CD8-positive, alpha-beta memory T cell (primary cell): ENCODE measurements at regions not wholly inside any gene's neighbourhood (a gene's known extent, or its start where the extent isn't known, plus 50 kb on each side); places are given as distances from the start of the nearest gene placed in this dataset.
"Not testable (repeated sequence)": the region's sequence is repeated elsewhere in the genome, so short reads cannot be mapped to it uniquely, and the experiment has no call there.

Experiments used
- CTCF ChIA-PET: fragments of 350-600 bp; sonication (Branson Sonifier 250); formaldehyde crosslinking; loops from one replicate; lab custom pipeline; 2021; ENCODE audit warnings: antibody characterized with exemption; lab: Charles Lee
- POLR2A ChIA-PET: fragments of 350-600 bp; sonication (Branson Sonifier 250); formaldehyde crosslinking; loops from one replicate; lab custom pipeline; 2021; ENCODE audit warnings: antibody characterized with exemption; lab: Charles Lee
- DNase-seq, 5 donors: peaks; one replicate each; pipeline versions ENCODE4 v3.0.0 to v3.0.0-alpha.2; 2020 to 2022; ENCODE audit warnings: mixed read lengths in 1 of 5
- H3K27ac ChIP-seq: one replicate; pipeline ENCODE4 v1.7.0; 2013; ENCODE audit warnings: low read depth, mild to moderate bottlenecking, low read length, moderate library complexity
- H3K27me3 ChIP-seq: 2 replicates; pipeline ENCODE4 v1.7.0; 2013; ENCODE audit warnings: low read length, mild to moderate bottlenecking; ENCODE audit not compliant: insufficient read depth, poor library complexity, severe bottlenecking
- H3K36me3 ChIP-seq: 2 replicates; pipeline ENCODE4 v1.7.0; 2013; ENCODE audit warnings: mild to moderate bottlenecking, low read length, moderate library complexity; ENCODE audit not compliant: insufficient read depth
- H3K4me1 ChIP-seq: 2 replicates; pipeline ENCODE4 v1.7.0; 2013; ENCODE audit warnings: mild to moderate bottlenecking, low read length, moderate library complexity; ENCODE audit not compliant: insufficient read depth
- H3K4me3 ChIP-seq: 2 replicates; pipeline ENCODE4 v1.7.0; 2013; ENCODE audit warnings: mild to moderate bottlenecking, low read length
- H3K9me3 ChIP-seq: 2 replicates; pipeline ENCODE4 v1.7.0; 2013; ENCODE audit warnings: mild to moderate bottlenecking, low read length
- H3K27ac Mint-ChIP-seq, 8 donors: one replicate each; pipeline ENCODE4 v1.8.0; 2020 to 2021; ENCODE audit warnings: mixed read lengths in 8 of 8, mild to moderate bottlenecking in 6 of 8, inconsistent platforms in 3 of 8, moderate library complexity in 3 of 8
- H3K27me3 Mint-ChIP-seq, 2 donors: one replicate each; pipeline ENCODE4 v1.8.0; 2020 to 2021; ENCODE audit warnings: mixed read lengths in 2 of 2, mild to moderate bottlenecking in 1 of 2, moderate library complexity in 1 of 2
- H3K36me3 Mint-ChIP-seq, 3 donors: one replicate each; pipeline ENCODE4 v1.8.0; 2020 to 2021; ENCODE audit warnings: mixed read lengths in 3 of 3, inconsistent platforms in 1 of 3, mild to moderate bottlenecking in 1 of 3
- H3K4me1 Mint-ChIP-seq, 3 donors: one replicate each; pipeline ENCODE4 v1.8.0; 2020 to 2021; ENCODE audit warnings: mixed read lengths in 3 of 3, inconsistent platforms in 1 of 3, mild to moderate bottlenecking in 1 of 3
- H3K4me3 Mint-ChIP-seq, 7 donors: one replicate each; pipeline ENCODE4 v1.8.0; 2020 to 2021; ENCODE audit warnings: mixed read lengths in 7 of 7, mild to moderate bottlenecking in 6 of 7, moderate library complexity in 4 of 7, inconsistent platforms in 2 of 7
- H3K9me3 Mint-ChIP-seq, 5 donors: one replicate each; pipeline ENCODE4 v1.8.0; 2020 to 2022; ENCODE audit warnings: mixed read lengths in 5 of 5, mild to moderate bottlenecking in 3 of 5, moderate library complexity in 2 of 5, inconsistent platforms in 1 of 5

DNA sequence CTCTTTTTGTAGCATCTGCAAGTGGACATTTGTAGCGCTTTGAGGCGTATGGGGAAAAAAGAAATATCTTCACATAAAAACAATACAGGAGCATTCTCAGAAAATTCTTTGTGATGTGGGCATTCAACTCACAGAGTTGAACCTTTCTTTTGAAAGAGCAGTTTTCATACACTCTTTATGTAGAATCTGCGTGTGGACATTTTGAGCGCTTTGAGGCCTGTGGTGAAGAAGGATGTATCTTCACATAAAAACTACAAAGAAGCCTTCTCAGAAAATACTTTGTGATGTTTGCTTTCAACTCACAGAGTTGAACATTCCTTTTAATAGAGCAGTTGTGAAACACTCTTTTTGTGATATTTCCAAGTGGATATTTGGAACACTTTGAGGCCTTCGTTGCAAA lies 598.4 kb upstream of the ZNF337 start:
- H3K4me1 ChIP-seq = peaks cover 24% of the 10 kb centered on the region
- Mint-ChIP-seq H3K27ac (no peak overlapping the region), H3K9me3 (peaks cover 0 to 5% (median 0%) of the 10 kb centered on the region in 5 donors), H3K4me3 (no peak overlapping the region), H3K36me3 (peaks cover 0 to 5% (median 0%) of the 10 kb centered on the region in 3 donors), H3K4me1 (no peaks in the 10 kb centered on the region), H3K27me3 (no peaks in the 10 kb centered on the region)
- no peaks in the 10 kb centered on the region for H3K9me3 ChIP-seq
- no peak overlapping the region for H3K27ac ChIP-seq
- no peaks in the 10 kb centered on the region for H3K36me3 ChIP-seq
- no peak overlapping the region for H3K4me3 ChIP-seq
- POLR2A ChIA-PET = no interaction called here
- DNase-seq = no peak
- CTCF ChIA-PET = no interaction called here
- no peaks in the 10 kb centered on the region for H3K27me3 ChIP-seq

DNA sequence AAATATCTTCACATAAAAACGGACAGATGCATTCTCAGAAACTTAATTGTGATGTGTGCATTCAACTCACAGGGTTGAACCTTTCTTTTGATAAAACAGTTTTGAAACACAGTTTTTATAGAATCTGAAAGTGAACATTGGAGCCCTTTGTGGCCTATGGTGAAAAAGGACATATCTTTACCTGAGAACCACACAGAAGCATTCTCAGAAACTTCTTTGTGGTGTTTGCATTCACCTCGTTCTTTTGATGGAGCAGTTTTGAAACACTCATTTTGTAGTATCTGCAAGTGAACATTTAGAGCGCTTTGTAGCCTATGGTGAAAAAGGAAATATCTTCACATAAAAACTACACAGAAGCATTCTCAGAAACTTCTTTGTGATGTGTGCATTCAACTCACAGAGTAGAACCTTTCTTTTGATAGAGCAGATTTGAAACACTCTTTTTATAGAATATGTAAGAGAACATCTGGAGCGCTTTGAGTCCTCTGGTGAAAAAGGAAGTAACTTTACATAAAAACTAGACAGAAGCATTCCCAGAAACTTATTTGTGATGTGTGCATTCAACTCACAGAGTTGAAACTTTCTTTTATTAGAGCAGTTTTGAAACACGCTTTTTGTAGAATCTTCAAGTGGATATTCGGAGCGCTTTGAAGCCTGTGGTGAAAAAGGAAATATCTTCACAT lies 591.9 kb upstream of the ZNF337 start:
- H3K9me3 ChIP-seq, CTCF ChIA-PET, H3K4me3 Mint-ChIP-seq, H3K27me3 ChIP-seq, H3K9me3 Mint-ChIP-seq, H3K27me3 Mint-ChIP-seq, H3K36me3 Mint-ChIP-seq, H3K27ac ChIP-seq, DNase-seq, POLR2A ChIA-PET, H3K36me3 ChIP-seq: not testable (repeated sequence)
- Histone ChIP-seq H3K4me1 (peaks cover 29% of the 10 kb centered on the region), H3K4me3 (peak overlapping the region; percentile 20)
- H3K4me1 Mint-ChIP-seq = peaks cover 0 to 14% (median 4%) of the 10 kb centered on the region in 3 donors
- H3K27ac Mint-ChIP-seq = peak overlapping the region in 2 of 8 donors; percentile 21 to 29

DNA sequence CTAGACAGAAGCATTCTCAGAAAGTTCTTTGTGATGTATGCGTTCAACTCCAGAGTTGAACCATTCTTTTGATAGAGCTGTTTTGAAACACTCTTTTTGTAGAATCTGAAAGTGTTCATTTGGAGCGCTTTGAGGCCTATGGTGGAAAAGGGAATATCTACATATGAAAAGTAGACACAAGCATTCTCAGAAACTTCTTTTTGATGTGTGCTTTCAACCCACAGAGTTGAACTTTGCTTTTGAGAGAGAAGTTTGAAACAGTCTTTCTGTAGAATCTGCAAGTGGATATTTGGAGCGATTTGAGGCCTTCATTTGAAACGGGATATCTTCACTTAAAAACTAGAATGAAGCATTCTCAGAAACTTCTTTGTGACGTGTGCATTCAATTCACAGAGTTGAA lies 582.6 kb upstream of the ZNF337 start:
- no peak for DNase-seq
- Histone ChIP-seq H3K4me3 (no peak overlapping the region), H3K36me3 (no peaks in the 10 kb centered on the region), H3K9me3 (no peaks in the 10 kb centered on the region), H3K4me1 (peaks cover 39% of the 10 kb centered on the region), H3K27me3 (no peaks in the 10 kb centered on the region), H3K27ac (no peak overlapping the region)
- H3K36me3 Mint-ChIP-seq = no peaks in the 10 kb centered on the region
- H3K27ac Mint-ChIP-seq = peak overlapping the region in 2 of 8 donors; percentile 26 to 46
- POLR2A ChIA-PET = no interaction called here
- peaks cover 0 to 23% (median 3%) of the 10 kb centered on the region in 3 donors for H3K4me1 Mint-ChIP-seq
- no peak overlapping the region for H3K4me3 Mint-ChIP-seq
- CTCF ChIA-PET = no interaction called here
- H3K27me3 Mint-ChIP-seq = no peaks in the 10 kb centered on the region
- no peaks in the 10 kb centered on the region for H3K9me3 Mint-ChIP-seq

DNA sequence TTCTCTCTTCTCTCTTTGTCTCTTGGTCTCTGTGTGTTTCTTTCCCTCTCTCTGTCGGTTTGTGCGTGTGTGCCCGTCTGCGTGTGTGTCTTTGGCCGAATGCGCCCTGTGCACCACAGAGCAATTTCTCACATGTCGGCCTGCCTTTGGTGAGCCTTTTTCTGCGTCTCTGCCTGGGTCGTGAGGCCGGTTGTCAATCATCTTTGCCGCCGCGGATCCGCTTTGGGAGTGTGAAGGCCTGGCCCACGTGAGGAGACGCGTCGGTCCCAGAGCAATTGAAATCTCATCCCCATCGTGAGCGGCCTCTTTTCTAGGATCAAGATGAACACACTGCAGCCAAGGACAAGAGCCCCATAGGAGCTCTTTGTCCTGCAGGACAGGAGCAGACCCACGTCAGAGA lies 580.7 kb upstream of the ZNF337 start:
- H3K27me3 ChIP-seq = no peaks in the 10 kb centered on the region
- peaks cover 31% of the 10 kb centered on the region for H3K4me1 ChIP-seq
- no peaks in the 10 kb centered on the region for H3K36me3 ChIP-seq
- POLR2A ChIA-PET = no interaction called here
- no peaks in the 10 kb centered on the region for H3K9me3 Mint-ChIP-seq
- peaks cover 0 to 16% (median 3%) of the 10 kb centered on the region in 3 donors for H3K4me1 Mint-ChIP-seq
- H3K4me3 Mint-ChIP-seq = no peak overlapping the region
- H3K4me3 ChIP-seq = no peak overlapping the region
- no peaks in the 10 kb centered on the region for H3K36me3 Mint-ChIP-seq
- no peak overlapping the region for H3K27ac Mint-ChIP-seq
- DNase-seq = no peak
- H3K9me3 ChIP-seq = no peaks in the 10 kb centered on the region
- no peak overlapping the region for H3K27ac ChIP-seq
- CTCF ChIA-PET = no interaction called here
- H3K27me3 Mint-ChIP-seq = no peaks in the 10 kb centered on the region

DNA sequence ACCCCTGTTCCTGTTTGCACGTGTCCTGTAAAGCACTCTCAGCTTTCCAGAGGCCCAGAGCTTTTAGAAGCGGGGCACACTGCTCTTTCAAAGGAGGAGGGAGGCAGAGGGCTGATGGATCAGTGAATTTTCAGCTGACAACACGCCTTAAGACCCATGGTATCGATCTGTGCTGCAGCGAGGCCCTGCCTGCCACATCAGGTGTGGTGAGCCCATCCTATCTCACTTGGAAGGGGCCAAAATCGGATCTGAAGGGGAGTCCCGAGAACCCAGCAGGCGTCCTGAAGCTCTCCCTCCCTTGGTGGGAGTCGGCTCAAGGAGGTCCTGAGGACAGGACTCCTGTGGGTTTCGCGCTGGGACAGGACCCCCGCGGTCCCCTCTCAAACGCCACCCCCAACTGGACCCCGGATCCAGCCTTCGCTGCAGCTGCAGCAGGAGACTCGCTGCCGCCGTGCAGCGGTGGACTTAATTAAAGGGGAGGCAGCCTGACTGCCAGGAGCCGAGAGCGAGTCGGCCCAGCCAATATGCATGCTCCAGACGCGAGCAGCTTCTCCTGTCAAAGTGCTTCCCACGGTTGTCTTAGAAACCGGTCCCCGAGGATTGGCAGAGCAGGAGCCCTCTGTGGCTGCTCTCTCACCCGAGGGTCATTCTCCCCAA lies 580.0 kb upstream of the ZNF337 start:
- Histone ChIP-seq H3K4me1 (peaks cover 24% of the 10 kb centered on the region), H3K27me3 (no peaks in the 10 kb centered on the region), H3K36me3 (no peaks in the 10 kb centered on the region), H3K4me3 (no peak overlapping the region), H3K9me3 (no peaks in the 10 kb centered on the region), H3K27ac (no peak overlapping the region)
- Mint-ChIP-seq H3K27me3 (no peaks in the 10 kb centered on the region), H3K36me3 (no peaks in the 10 kb centered on the region), H3K27ac (no peak overlapping the region), H3K4me3 (peak overlapping the region in 1 of 7 donors; percentile 36), H3K4me1 (peaks cover 0 to 11% (median 3%) of the 10 kb centered on the region in 3 donors), H3K9me3 (no peaks in the 10 kb centered on the region)
- POLR2A ChIA-PET = no interaction called here
- peak in 1 of 5 donors; percentile 41 for DNase-seq
- CTCF ChIA-PET = no interaction called here

DNA sequence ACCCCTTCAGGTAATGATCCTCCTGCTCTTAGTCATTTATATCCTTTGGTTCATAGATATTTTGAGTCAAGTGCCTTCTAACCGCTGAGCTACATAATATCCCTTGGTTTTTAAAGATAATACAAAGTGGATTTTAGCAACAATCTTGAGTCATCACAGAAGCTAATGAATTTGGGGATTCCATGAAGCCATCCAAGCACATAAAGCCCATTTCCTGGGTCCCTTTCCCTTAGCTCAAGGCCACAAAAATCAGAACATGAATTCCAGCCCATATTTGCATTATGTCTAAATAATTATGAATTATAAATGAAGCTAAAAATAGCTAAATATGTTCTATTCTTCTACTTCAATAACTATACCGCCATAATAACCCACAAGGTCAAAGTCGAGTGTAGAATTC lies 572.1 kb upstream of the ZNF337 start:
- H3K9me3 Mint-ChIP-seq, H3K9me3 ChIP-seq, H3K4me1 Mint-ChIP-seq, H3K4me3 ChIP-seq, DNase-seq, H3K27me3 ChIP-seq, H3K4me3 Mint-ChIP-seq, H3K27ac ChIP-seq, CTCF ChIA-PET, H3K27me3 Mint-ChIP-seq, H3K4me1 ChIP-seq, POLR2A ChIA-PET, H3K36me3 Mint-ChIP-seq, H3K36me3 ChIP-seq, H3K27ac Mint-ChIP-seq: not testable (repeated sequence)

DNA sequence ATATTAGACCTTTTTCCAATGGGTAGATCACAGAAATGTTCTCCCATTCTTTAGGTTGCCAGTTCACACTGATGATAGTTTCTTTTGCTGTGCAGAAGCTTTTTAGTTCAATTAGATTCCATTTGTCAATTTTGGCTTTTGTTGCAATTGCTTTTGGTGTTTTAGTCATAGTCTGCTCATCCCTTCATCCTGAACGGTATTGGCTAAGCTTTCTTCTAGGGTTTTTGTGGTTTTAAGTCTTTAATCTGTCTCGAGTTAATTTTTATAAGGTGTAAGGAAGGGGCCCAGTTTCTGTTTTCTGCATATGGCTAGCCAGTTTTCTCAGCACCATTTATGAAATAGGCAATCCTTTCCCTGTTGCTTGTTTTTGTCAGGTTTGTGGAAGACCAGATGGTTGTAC lies 564.3 kb upstream of the ZNF337 start:
- H3K9me3 ChIP-seq, H3K27ac Mint-ChIP-seq, H3K4me1 Mint-ChIP-seq, POLR2A ChIA-PET, H3K36me3 ChIP-seq, H3K27me3 ChIP-seq, DNase-seq, CTCF ChIA-PET, H3K4me3 ChIP-seq, H3K4me3 Mint-ChIP-seq, H3K36me3 Mint-ChIP-seq, H3K27ac ChIP-seq, H3K4me1 ChIP-seq, H3K27me3 Mint-ChIP-seq: not testable (repeated sequence)
- H3K9me3 Mint-ChIP-seq = peaks cover 0 to 14% (median 3%) of the 10 kb centered on the region in 5 donors

DNA sequence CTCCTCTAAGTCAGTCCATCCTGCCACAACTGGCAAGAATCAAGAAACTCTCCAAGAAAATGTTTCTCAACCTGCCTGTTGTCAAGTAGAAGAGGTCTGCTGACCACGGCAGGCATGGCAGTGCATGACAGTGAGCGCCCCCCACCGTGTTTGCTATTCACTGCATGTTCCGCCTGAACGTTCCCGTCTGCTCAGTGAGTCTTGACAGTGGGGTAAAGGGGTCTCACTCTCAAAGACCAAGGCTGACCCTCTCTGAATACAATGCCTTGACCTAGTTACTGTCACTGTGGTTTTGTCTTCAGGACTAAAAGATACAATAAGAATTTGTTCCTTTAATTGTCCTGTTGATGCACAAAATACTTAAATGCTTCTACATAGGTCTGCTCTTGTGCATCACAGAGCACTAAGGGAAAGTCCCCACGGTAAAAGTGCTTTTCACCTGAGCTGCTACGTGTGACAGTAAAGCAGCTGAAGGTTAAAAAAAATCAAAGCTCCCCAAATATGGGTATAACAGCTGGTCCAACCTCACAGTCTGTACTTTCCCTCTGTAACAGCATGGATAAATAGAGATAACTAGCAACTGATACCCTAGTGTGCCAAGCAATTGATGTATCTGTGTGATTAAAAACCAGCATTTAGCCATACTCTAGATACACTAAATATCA lies 555.8 kb upstream of the ZNF337 start:
- peak overlapping the region in 1 of 8 donors; percentile 57 for H3K27ac Mint-ChIP-seq
- POLR2A ChIA-PET, H3K4me1 ChIP-seq, H3K27me3 Mint-ChIP-seq, H3K36me3 ChIP-seq, H3K27me3 ChIP-seq, H3K4me1 Mint-ChIP-seq, H3K4me3 Mint-ChIP-seq, H3K9me3 ChIP-seq, H3K27ac ChIP-seq, CTCF ChIA-PET, H3K4me3 ChIP-seq, H3K36me3 Mint-ChIP-seq: not testable (repeated sequence)
- peak in 1 of 5 donors; percentile 44 for DNase-seq
- peaks cover 0 to 11% (median 0%) of the 10 kb centered on the region in 5 donors for H3K9me3 Mint-ChIP-seq
